Esophagus squamous epithelium (tissue), 4 donors: ENCODE measurements at regions not wholly inside any gene's neighbourhood (a gene's known extent, or its start where the extent isn't known, plus 50 kb on each side); places are given as distances from the start of the nearest gene placed in this dataset.

Source experiments
- CTCF ChIP-seq, 6 experiments: fragments of 450-650 bp in 4 of 6; fragments of 200-600 bp in 2 of 6; sonication (generic) in 2 of 6; IDR thresholded peaks; one replicate each; pipeline ENCODE4 v1.5.1; 2016 to 2019; ENCODE audit warnings: antibody characterized with exemption in 6 of 6, mild to moderate bottlenecking in 4 of 6, moderate library complexity in 4 of 6
- POLR2A ChIP-seq, 4 donors: fragments of 450-650 bp; IDR thresholded peaks; one replicate each; pipeline ENCODE4 v1.6.1; 2017; ENCODE audit warnings: antibody characterized with exemption in 4 of 4, mild to moderate bottlenecking in 4 of 4, moderate library complexity in 3 of 4

DNA sequence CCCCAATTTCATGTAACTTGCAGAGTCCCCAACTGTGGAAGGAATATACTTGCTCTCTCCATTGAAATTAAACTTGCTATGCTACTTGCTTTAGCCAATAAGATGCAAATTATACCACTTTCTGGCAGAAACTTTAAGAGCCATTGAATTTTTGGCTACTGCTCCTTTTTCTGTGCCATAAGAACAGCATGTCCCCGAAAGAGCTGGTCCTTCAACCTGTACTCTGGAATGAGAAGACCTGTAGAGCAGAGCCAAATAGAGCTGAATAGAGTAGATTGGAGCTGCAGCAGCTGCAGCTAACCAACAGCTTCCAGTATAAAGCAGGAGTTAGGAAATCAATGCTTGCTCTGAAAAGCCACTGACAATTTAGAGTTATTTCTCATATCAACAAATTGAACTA is 472.3 kb upstream of the B3GALT2 start:
- TF ChIP-seq CTCF (IDR thresholded peaks at IDR 0.05) (no peak), POLR2A (IDR thresholded peaks at IDR 0.05) (no peak)
